Endothelial cell of umbilical vein (primary cell): ENCODE measurements at regions not wholly inside any gene's neighbourhood (a gene's known extent, or its start where the extent isn't known, plus 50 kb on each side); places are given as distances from the start of the nearest gene placed in this dataset.

Source experiments
- BruUV-seq: library from RNA; stranded (reverse); fragments of 400-500 nt; replicated peaks from 2 replicates; lab custom pipeline; 2021; lab: Mats Ljungman, UMichigan
- CTCF ChIA-PET: fragments of 300-600, 350-600 bp; sonication (Branson Sonifier 250); formaldehyde crosslinking; loops from one replicate; lab custom pipeline; 2021; ENCODE audit warnings: antibody characterized with exemption, inconsistent platforms; lab: Charles Lee
- POLR2A ChIA-PET: fragments of 300-600, 350-600 bp; sonication (Branson Sonifier 250); formaldehyde crosslinking; loops from one replicate; lab custom pipeline; 2021; ENCODE audit warnings: antibody characterized with exemption, inconsistent platforms; lab: Charles Lee
- DNase-seq: peaks from one replicate; pipeline ENCODE4 v3.0.0-alpha.2; 2011; ENCODE audit warnings: low read depth, low spot score
- FAIRE-seq: peaks from 2 replicates; lab custom pipeline; 2011; peaks lifted over from hg19 to GRCh38; lab: Jason Lieb, UNC
- H2AFZ ChIP-seq: 2 replicates; pipeline ENCODE4 v1.6.0; 2012; ENCODE audit warnings: low read depth, low read length, control low read depth, inconsistent platforms
- H3K27ac ChIP-seq: 2 replicates; pipeline ENCODE4 v1.5.1; 2011; ENCODE audit warnings: low read depth, mild to moderate bottlenecking, control low read depth, low read length, moderate library complexity; ENCODE audit not compliant: insufficient read depth
- H3K27me3 ChIP-seq, 2 experiments: 2 replicates each; pipeline versions ENCODE4 v1.6.0 to v1.6.1; 2011; ENCODE audit warnings: low read length in 2 of 2, mixed read lengths in 1 of 2; ENCODE audit not compliant: control insufficient read depth in 2 of 2, insufficient read depth in 2 of 2
- H3K36me3 ChIP-seq, 2 experiments: 2 replicates in 1 of 2; 3 replicates in 1 of 2; pipeline ENCODE4 v1.5.1; 2011; ENCODE audit warnings: low read length in 2 of 2, mild to moderate bottlenecking in 1 of 2, moderate library complexity in 1 of 2; ENCODE audit not compliant: control insufficient read depth in 2 of 2, insufficient read depth in 2 of 2; ENCODE audit errors: extremely low read depth in 1 of 2
- H3K4me1 ChIP-seq: 3 replicates; pipeline ENCODE4 v1.5.1; 2011; ENCODE audit warnings: mild to moderate bottlenecking, low read length; ENCODE audit not compliant: control insufficient read depth, insufficient read depth; ENCODE audit errors: extremely low read depth
- H3K4me2 ChIP-seq: 2 replicates; pipeline ENCODE4 v1.6.1; 2011; ENCODE audit warnings: low read length, control low read depth, mixed read lengths; ENCODE audit not compliant: insufficient read depth
- H3K4me3 ChIP-seq, 3 experiments: fragments of 200-600 bp in 1 of 3; sonication (generic), shearing (Covaris generic) in 1 of 3; replicated peaks in 1 of 3; 2 replicates each; pipeline ENCODE4 v1.5.1; 2011 to 2016; ENCODE audit warnings: control low read depth in 3 of 3, low read length in 3 of 3, mild to moderate bottlenecking in 2 of 3, inconsistent platforms in 1 of 3, low read depth in 1 of 3, moderate library complexity in 1 of 3; ENCODE audit not compliant: insufficient read depth in 1 of 3
- H3K79me2 ChIP-seq: 2 replicates; pipeline ENCODE4 v1.6.0; 2012; ENCODE audit warnings: low read length, inconsistent platforms; ENCODE audit not compliant: control insufficient read depth, insufficient read depth
- H3K9ac ChIP-seq: replicated peaks from 2 replicates; pipeline ENCODE3; 2011; ENCODE audit warnings: low read length, control low read depth; ENCODE audit not compliant: insufficient read depth; ENCODE audit errors: extremely low read depth
- H3K9me1 ChIP-seq: replicated peaks from 3 replicates; pipeline ENCODE4 v1.6.0; 2011; ENCODE audit warnings: mild to moderate bottlenecking, low read length; ENCODE audit not compliant: control insufficient read depth, insufficient read depth; ENCODE audit errors: extremely low read depth
- H3K9me3 ChIP-seq: replicated peaks from 2 replicates; pipeline ENCODE4 v1.5.1; 2012; ENCODE audit warnings: low read length, inconsistent platforms; ENCODE audit not compliant: control insufficient read depth, insufficient read depth
- H4K20me1 ChIP-seq: replicated peaks from 2 replicates; pipeline ENCODE3; 2011; ENCODE audit warnings: mild to moderate bottlenecking, low read length; ENCODE audit not compliant: control insufficient read depth, insufficient read depth; ENCODE audit errors: extremely low read depth
- EZH2 ChIP-seq: IDR thresholded peaks from 2 replicates; pipeline ENCODE4 v1.6.1; 2012; ENCODE audit warnings: borderline replicate concordance, low read depth, mild to moderate bottlenecking, moderate library complexity, low read length, inconsistent platforms; ENCODE audit not compliant: severe bottlenecking
- FOS ChIP-seq: IDR thresholded peaks from 2 replicates; pipeline ENCODE4 v1.6.1; 2011; ENCODE audit warnings: mild to moderate bottlenecking, low read length, moderate library complexity, borderline replicate concordance; ENCODE audit not compliant: insufficient read depth
- GATA2 ChIP-seq: IDR thresholded peaks from 2 replicates; pipeline ENCODE4 v1.7.0; 2011; ENCODE audit warnings: low read depth, mild to moderate bottlenecking, moderate library complexity, mixed read lengths, low read length; ENCODE audit not compliant: insufficient read length, insufficient read depth
- JUN ChIP-seq: IDR thresholded peaks from 2 replicates; pipeline ENCODE4 v1.6.1; 2011; ENCODE audit warnings: borderline replicate concordance, low read depth; ENCODE audit not compliant: insufficient read length, insufficient read depth
- MYC ChIP-seq: IDR thresholded peaks from one replicate; pipeline ENCODE4 v1.6.1; 2011; ENCODE audit warnings: mild to moderate bottlenecking, low read depth, low read length
- POLR2A ChIP-seq: IDR thresholded peaks from 2 replicates; pipeline ENCODE4 v1.6.1; 2012; ENCODE audit warnings: low read depth, mild to moderate bottlenecking, control low read depth, low read length
- POLR2AphosphoS5 ChIP-seq: IDR thresholded peaks from 2 replicates; pipeline ENCODE4 v1.6.1; 2012; ENCODE audit warnings: low read depth, mild to moderate bottlenecking, control low read depth, low read length, moderate library complexity; ENCODE audit not compliant: insufficient read depth
- dilution Hi-C: fragments of 300-500 bp; cut with MboI; formaldehyde crosslinking; loops from one replicate; pipeline ENCODE4 v1.15.0; 2019; ENCODE audit warnings: low sequenced_read_pairs; ENCODE audit not compliant: extremely low pct_ligation_motif_present
- intact Hi-C: fragments of 100-400 bp; cut with micrococcal nuclease; formaldehyde crosslinking; loops from one replicate; pipeline ENCODE4 v1.10.0; 2022
- TF ChIP-seq, protein P1 (sequence below), 2 donors: IDR thresholded peaks; 1 replicate in 1 of 2; 2 replicates in 1 of 2; pipeline ENCODE4 v1.5.1; 2011; ENCODE audit warnings: low read length in 2 of 2, mild to moderate bottlenecking in 2 of 2, moderate library complexity in 2 of 2, control low read depth in 1 of 2, inconsistent platforms in 1 of 2, low read depth in 1 of 2; ENCODE audit not compliant: insufficient read depth in 1 of 2; ENCODE audit errors: extremely low read depth in 1 of 2
- TF ChIP-seq, protein P2 (sequence below): IDR thresholded peaks from 2 replicates; pipeline ENCODE4 v1.6.1; 2011; ENCODE audit not compliant: insufficient read depth, insufficient read length

DNA sequence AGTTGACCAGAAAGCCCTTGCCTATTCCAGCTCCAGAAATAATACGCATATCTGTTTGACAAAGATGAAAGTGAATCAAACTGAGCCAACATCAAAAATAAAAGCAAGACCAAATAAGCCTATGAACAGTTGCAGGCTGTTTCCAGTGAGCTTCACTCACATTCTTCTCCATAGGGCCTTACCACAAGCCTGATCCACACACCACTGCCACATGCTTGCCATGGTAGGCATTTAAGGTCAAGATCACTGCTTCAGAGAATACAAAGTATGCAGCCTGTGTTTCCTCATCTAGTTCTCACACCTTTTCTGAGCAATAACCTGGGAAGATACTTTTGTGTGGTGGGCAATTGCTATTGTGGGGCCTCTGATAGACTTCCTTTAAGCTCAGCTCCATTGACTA lies 1060.2 kb downstream of the CDH11 start:
- no peaks in the 10 kb centered on the region for H3K79me2 ChIP-seq
- TF ChIP-seq FOS (no peak), MYC (no peak), POLR2AphosphoS5 (no peak), GATA2 (no peak), POLR2A (no peak), JUN (no peak), EZH2 (no peak)
- TF ChIP-seq, protein P1, sequence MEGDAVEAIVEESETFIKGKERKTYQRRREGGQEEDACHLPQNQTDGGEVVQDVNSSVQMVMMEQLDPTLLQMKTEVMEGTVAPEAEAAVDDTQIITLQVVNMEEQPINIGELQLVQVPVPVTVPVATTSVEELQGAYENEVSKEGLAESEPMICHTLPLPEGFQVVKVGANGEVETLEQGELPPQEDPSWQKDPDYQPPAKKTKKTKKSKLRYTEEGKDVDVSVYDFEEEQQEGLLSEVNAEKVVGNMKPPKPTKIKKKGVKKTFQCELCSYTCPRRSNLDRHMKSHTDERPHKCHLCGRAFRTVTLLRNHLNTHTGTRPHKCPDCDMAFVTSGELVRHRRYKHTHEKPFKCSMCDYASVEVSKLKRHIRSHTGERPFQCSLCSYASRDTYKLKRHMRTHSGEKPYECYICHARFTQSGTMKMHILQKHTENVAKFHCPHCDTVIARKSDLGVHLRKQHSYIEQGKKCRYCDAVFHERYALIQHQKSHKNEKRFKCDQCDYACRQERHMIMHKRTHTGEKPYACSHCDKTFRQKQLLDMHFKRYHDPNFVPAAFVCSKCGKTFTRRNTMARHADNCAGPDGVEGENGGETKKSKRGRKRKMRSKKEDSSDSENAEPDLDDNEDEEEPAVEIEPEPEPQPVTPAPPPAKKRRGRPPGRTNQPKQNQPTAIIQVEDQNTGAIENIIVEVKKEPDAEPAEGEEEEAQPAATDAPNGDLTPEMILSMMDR (IDR thresholded peaks at IDR 0.05; ENCODE audit: extremely low read depth in 1 of 2, insufficient read depth in 1 of 2, low read depth in 1 of 2, low read length in 2 of 2), result no peak
- TF ChIP-seq, protein P2, sequence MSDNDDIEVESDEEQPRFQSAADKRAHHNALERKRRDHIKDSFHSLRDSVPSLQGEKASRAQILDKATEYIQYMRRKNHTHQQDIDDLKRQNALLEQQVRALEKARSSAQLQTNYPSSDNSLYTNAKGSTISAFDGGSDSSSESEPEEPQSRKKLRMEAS, result no peak
- no peak overlapping the region for H3K4me3 ChIP-seq
- POLR2A ChIA-PET, result no interaction called here
- intact Hi-C loops (no loop called here), dilution Hi-C loops (no loop called here)
- DNase-seq (no peak), FAIRE-seq (no peak)
- CTCF ChIA-PET, result no interaction called here
- H3K36me3 ChIP-seq, result no peaks in the 10 kb centered on the region
- no TSS peak for BruUV-seq
- no peak overlapping the region for H3K9ac ChIP-seq
- no peak overlapping the region for H3K4me2 ChIP-seq
- H3K4me1 ChIP-seq, result no peaks in the 10 kb centered on the region
- no peak overlapping the region for H3K27ac ChIP-seq
- H4K20me1 ChIP-seq, result peaks cover 2% of the 10 kb centered on the region
- H3K9me1 ChIP-seq, result no peaks in the 10 kb centered on the region
- no peak overlapping the region for H2AFZ ChIP-seq
- H3K27me3 ChIP-seq, result no peaks in the 10 kb centered on the region
- H3K9me3 ChIP-seq, result no peaks in the 10 kb centered on the region
